GM23248 (cell line): ENCODE measurements at regions not wholly inside any gene's neighbourhood (a gene's known extent, or its start where the extent isn't known, plus 50 kb on each side); places are given as distances from the start of the nearest gene placed in this dataset.

ENCODE experiments used
- DNase-seq: peaks from one replicate; pipeline ENCODE4 v3.0.0-alpha.2; 2015
- H2AFZ ChIP-seq: fragments of 200-600 bp; sonication (generic); 2 replicates; pipeline ENCODE4 v1.6.1; 2016; ENCODE audit warnings: antibody characterized with exemption
- H3F3A ChIP-seq: fragments of 200-600 bp; sonication (generic); 2 replicates; pipeline ENCODE4 v1.6.1; 2016; ENCODE audit warnings: mild to moderate bottlenecking, antibody characterized with exemption, mixed run types; ENCODE audit not compliant: insufficient read depth
- H3K27ac ChIP-seq: fragments of 200-600 bp; sonication (generic); 2 replicates; pipeline ENCODE4 v1.5.1; 2016; ENCODE audit warnings: mild to moderate bottlenecking
- H3K27me3 ChIP-seq: fragments of 200-600 bp; sonication (generic); replicated peaks from 2 replicates; pipeline ENCODE4 v1.6.1; 2016; ENCODE audit warnings: mild to moderate bottlenecking; ENCODE audit not compliant: insufficient read depth
- H3K36me3 ChIP-seq: fragments of 200-600 bp; sonication (generic); 2 replicates; pipeline ENCODE4 v1.6.1; 2016; ENCODE audit warnings: low read depth, mild to moderate bottlenecking
- H3K4me1 ChIP-seq: fragments of 200-600 bp; sonication (generic); 2 replicates; pipeline ENCODE4 v1.6.1; 2016; ENCODE audit warnings: mild to moderate bottlenecking; ENCODE audit not compliant: insufficient read depth
- H3K4me2 ChIP-seq: fragments of 200-600 bp; sonication (generic); one replicate; pipeline ENCODE4 v1.6.1; 2016; ENCODE audit warnings: mild to moderate bottlenecking; ENCODE audit not compliant: unreplicated experiment
- H3K4me3 ChIP-seq: fragments of 200-600 bp; sonication (generic); 2 replicates; pipeline ENCODE4 v1.5.1; 2016; ENCODE audit warnings: mild to moderate bottlenecking
- H3K79me2 ChIP-seq: fragments of 200-600 bp; sonication (generic); 2 replicates; pipeline ENCODE4 v1.6.1; 2016; ENCODE audit warnings: mild to moderate bottlenecking; ENCODE audit not compliant: insufficient read depth
- H3K9ac ChIP-seq: fragments of 200-600 bp; sonication (generic); 2 replicates; pipeline ENCODE4 v1.6.1; 2016; ENCODE audit warnings: mild to moderate bottlenecking
- H3K9me2 ChIP-seq: fragments of 200-600 bp; sonication (generic); 2 replicates; pipeline ENCODE4 v1.6.1; 2016; ENCODE audit warnings: mixed run types, mild to moderate bottlenecking, moderate library complexity; ENCODE audit not compliant: insufficient read depth
- H3K9me3 ChIP-seq: fragments of 200-600 bp; sonication (generic); one replicate; pipeline ENCODE4 v1.6.1; 2017; ENCODE audit warnings: low read depth
- H4K20me1 ChIP-seq: fragments of 200-600 bp; sonication (generic); 2 replicates; pipeline ENCODE4 v1.6.0; 2016; ENCODE audit not compliant: insufficient read depth
- EZH2 ChIP-seq: fragments of 200-600 bp; sonication (generic); IDR thresholded peaks from 2 replicates; pipeline ENCODE4 v1.6.1; 2018; ENCODE audit warnings: antibody characterized with exemption, mild to moderate bottlenecking; ENCODE audit not compliant: insufficient read depth, poor library complexity, severe bottlenecking
- EZH2phosphoT487 ChIP-seq: fragments of 200-600 bp; sonication (generic); IDR thresholded peaks from 2 replicates; pipeline ENCODE4 v1.6.1; 2018; ENCODE audit warnings: antibody characterized with exemption, moderate library complexity, mild to moderate bottlenecking, low read depth; ENCODE audit not compliant: insufficient read depth
- WGBS, 2 experiments: methylation state at CpG; one replicate each; pipeline ENCODE4 v1.1.6; 2015 to 2017; ENCODE audit warnings: low lambda C conversion rate in 2 of 2, low coverage in 1 of 2; ENCODE audit errors: missing lambda C conversion rate in 2 of 2; 5-methylcytosine and 5-hydroxymethylcytosine counted together
- in situ Hi-C: fragments of 300-500 bp; cut with MboI; formaldehyde crosslinking; loops from 2 replicates; pipeline ENCODE4 v1.15.0; 2020

DNA sequence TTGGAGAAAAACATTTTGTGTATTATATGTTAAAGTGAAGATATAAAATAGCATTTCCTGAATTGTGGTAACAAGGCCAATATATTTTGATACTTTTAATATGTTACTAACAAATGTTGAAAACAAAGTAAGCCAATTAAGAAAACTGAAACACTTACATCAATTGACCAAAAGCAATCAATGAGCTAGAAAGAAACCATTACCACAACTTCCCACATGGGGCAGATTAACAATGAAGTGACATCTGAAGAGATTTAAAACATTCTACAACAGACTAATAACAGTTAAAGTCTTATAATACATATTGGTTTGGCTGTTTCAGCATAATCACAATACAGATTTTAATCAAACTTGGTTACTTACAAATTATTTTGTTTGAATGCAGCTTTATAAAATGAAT lies 282.4 kb upstream of the NETO1 start:
- no peaks in the 10 kb centered on the region for H3K4me1 ChIP-seq
- H3K4me3 ChIP-seq = no peak overlapping the region
- in situ Hi-C loops = no loop called here
- H3K27me3 ChIP-seq = no peaks in the 10 kb centered on the region
- no peak for DNase-seq
- H3F3A ChIP-seq = no peaks in the 10 kb centered on the region
- no peaks in the 10 kb centered on the region for H4K20me1 ChIP-seq
- no peaks in the 10 kb centered on the region for H3K36me3 ChIP-seq
- H3K9ac ChIP-seq = no peak overlapping the region
- no peaks in the 10 kb centered on the region for H3K79me2 ChIP-seq
- no peak overlapping the region for H3K4me2 ChIP-seq
- H3K9me2 ChIP-seq = no peaks in the 10 kb centered on the region
- no peak for TF ChIP-seq EZH2phosphoT487
- no peak for TF ChIP-seq EZH2
- no peak overlapping the region for H3K27ac ChIP-seq
- no peak overlapping the region for H2AFZ ChIP-seq
- no peaks in the 10 kb centered on the region for H3K9me3 ChIP-seq

DNA sequence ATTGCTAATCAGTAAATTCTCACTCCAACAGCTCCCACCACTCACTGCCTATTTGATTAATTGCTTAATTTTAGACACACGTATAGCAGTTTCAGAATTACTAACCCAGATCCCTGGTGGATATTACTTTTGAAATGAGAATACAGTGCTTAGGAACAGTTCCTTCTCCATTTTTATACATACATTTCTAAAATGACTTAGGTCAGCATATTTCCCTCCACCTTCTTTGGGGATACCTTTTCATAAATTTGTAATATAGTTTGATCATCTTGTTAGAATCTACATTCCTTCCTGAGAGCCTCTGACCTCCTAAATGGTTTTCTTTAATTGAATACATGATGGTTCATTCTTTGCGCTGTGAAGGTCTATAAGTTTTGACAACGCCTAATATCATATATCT lies 279.8 kb upstream of the NETO1 start:
- Histone ChIP-seq H3K9ac (no peak overlapping the region), H3K27ac (no peak overlapping the region), H4K20me1 (no peaks in the 10 kb centered on the region), H3K27me3 (no peaks in the 10 kb centered on the region), H3K36me3 (no peaks in the 10 kb centered on the region), H3F3A (no peaks in the 10 kb centered on the region), H2AFZ (no peak overlapping the region), H3K79me2 (no peaks in the 10 kb centered on the region), H3K4me1 (no peaks in the 10 kb centered on the region), H3K4me3 (no peak overlapping the region), H3K9me3 (no peaks in the 10 kb centered on the region), H3K4me2 (no peak overlapping the region), H3K9me2 (no peaks in the 10 kb centered on the region)
- in situ Hi-C loops = no loop called here
- no peak for TF ChIP-seq EZH2phosphoT487
- TF ChIP-seq EZH2 = no peak
- no peak for DNase-seq
- 50% methylated on average over 3 of the region's 3 CpGs for WGBS, 2 experiments

GRCh38 chr18:73144030-73144429 lies 276.2 kb upstream of the NETO1 start:
- Histone ChIP-seq H3K4me1 (no peaks in the 10 kb centered on the region), H3K27me3 (no peaks in the 10 kb centered on the region), H3K79me2 (no peaks in the 10 kb centered on the region), H3F3A (no peaks in the 10 kb centered on the region), H3K4me3 (no peak overlapping the region), H4K20me1 (no peaks in the 10 kb centered on the region), H3K27ac (no peak overlapping the region), H3K9me2 (no peaks in the 10 kb centered on the region), H2AFZ (no peak overlapping the region), H3K9me3 (no peaks in the 10 kb centered on the region), H3K4me2 (no peak overlapping the region), H3K9ac (no peak overlapping the region), H3K36me3 (no peaks in the 10 kb centered on the region)
- TF ChIP-seq EZH2phosphoT487 (no peak), EZH2 (no peak)
- no peak for DNase-seq
- WGBS, 2 experiments = 53 to 62% methylated on average over 1 of the region's 1 CpG
- in situ Hi-C loops = no loop called here

DNA sequence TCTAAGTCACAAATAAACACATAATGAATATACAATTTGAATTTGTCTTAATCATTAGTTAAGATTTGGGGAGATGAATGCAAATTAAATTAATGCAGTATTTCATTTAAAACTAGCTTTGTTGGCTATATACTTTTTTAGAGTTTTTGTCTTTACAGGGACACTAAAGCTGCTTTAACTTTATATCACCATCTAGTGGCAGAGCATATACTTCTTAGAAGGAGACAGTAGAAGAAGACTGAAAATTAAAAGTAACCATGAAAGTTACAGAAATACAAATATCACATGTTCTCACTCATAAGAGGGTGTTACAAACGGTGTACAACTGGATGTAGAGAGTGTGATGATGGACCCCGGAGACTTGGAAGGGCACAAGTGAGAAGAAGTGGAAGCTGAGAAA lies 268.3 kb upstream of the NETO1 start:
- DNase-seq = peak; percentile 4
- H3K27ac ChIP-seq = no peak overlapping the region
- no peak overlapping the region for H3K4me2 ChIP-seq
- H3K36me3 ChIP-seq = no peaks in the 10 kb centered on the region
- H3K4me3 ChIP-seq = no peak overlapping the region
- H3K9me3 ChIP-seq = no peaks in the 10 kb centered on the region
- H3K4me1 ChIP-seq = no peaks in the 10 kb centered on the region
- H3K9me2 ChIP-seq = no peaks in the 10 kb centered on the region
- H3K9ac ChIP-seq = no peak overlapping the region
- no peaks in the 10 kb centered on the region for H4K20me1 ChIP-seq
- TF ChIP-seq EZH2phosphoT487 = no peak
- no peaks in the 10 kb centered on the region for H3K27me3 ChIP-seq
- H3K79me2 ChIP-seq = no peaks in the 10 kb centered on the region
- in situ Hi-C loops = no loop called here
- H2AFZ ChIP-seq = no peak overlapping the region
- WGBS, 2 experiments = 33 to 34% methylated on average over 2 of the region's 2 CpGs
- no peaks in the 10 kb centered on the region for H3F3A ChIP-seq

DNA sequence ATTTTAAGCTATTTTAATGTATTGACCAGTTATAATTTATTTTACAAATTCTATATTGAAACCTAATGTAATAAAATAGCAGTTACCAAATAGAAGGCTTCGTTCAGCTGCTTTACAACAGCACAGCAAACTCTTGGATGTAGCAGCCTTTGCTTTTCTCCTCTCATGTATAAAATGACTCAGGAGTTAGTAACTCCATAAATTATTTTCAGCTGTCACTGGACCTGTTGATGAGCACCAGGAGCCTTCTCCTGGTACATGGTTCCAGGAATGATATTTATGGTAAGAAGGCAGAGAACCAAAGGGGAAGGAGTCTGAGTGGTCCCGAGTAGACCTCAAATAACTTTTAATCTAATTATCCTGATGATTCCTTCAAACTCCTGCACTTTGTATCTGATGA lies 256.4 kb upstream of the NETO1 start:
- no peak for DNase-seq
- Histone ChIP-seq H3K27ac (no peak overlapping the region), H3K27me3 (no peaks in the 10 kb centered on the region), H3K9me2 (no peaks in the 10 kb centered on the region), H3K79me2 (no peaks in the 10 kb centered on the region), H3F3A (no peaks in the 10 kb centered on the region), H3K4me1 (no peaks in the 10 kb centered on the region), H3K36me3 (no peaks in the 10 kb centered on the region), H2AFZ (no peak overlapping the region), H3K9me3 (no peaks in the 10 kb centered on the region), H3K4me3 (no peak overlapping the region), H3K9ac (no peak overlapping the region), H4K20me1 (no peaks in the 10 kb centered on the region), H3K4me2 (no peak overlapping the region)
- in situ Hi-C loops = no loop called here
- 19 to 28% methylated on average over 2 of the region's 2 CpGs for WGBS, 2 experiments
- TF ChIP-seq EZH2 (no peak), EZH2phosphoT487 (no peak)
